NT2/D1 (cell line): ENCODE measurements at regions not wholly inside any gene's neighbourhood (a gene's known extent, or its start where the extent isn't known, plus 50 kb on each side); places are given as distances from the start of the nearest gene placed in this dataset.

Experiments used
- DNase-seq: peaks from one replicate; pipeline ENCODE4 v3.0.0-alpha.2; 2011; ENCODE audit warnings: low read depth, low spot score
- H3K27me3 ChIP-seq: 2 replicates; pipeline ENCODE4 v1.6.0; 2011; ENCODE audit warnings: mild to moderate bottlenecking; ENCODE audit not compliant: insufficient read length, insufficient read depth
- H3K36me3 ChIP-seq: 2 replicates; pipeline ENCODE4 v1.6.1; 2011; ENCODE audit warnings: mild to moderate bottlenecking, low read length, mixed read lengths; ENCODE audit not compliant: insufficient read depth, insufficient read length
- H3K4me1 ChIP-seq: 2 replicates; pipeline ENCODE4 v1.5.1; 2011; ENCODE audit not compliant: insufficient read depth, insufficient read length
- H3K4me3 ChIP-seq: 2 replicates; pipeline ENCODE4 v1.5.1; 2011; ENCODE audit warnings: low read depth; ENCODE audit not compliant: insufficient read length
- H3K9ac ChIP-seq: 2 replicates; pipeline ENCODE4 v1.6.0; 2011; ENCODE audit warnings: low read depth; ENCODE audit not compliant: insufficient read length
- H3K9me3 ChIP-seq: 2 replicates; pipeline ENCODE4 v1.5.1; 2011; ENCODE audit warnings: mild to moderate bottlenecking, low read length; ENCODE audit not compliant: insufficient read depth
- SUZ12 ChIP-seq: IDR thresholded peaks from 2 replicates; pipeline ENCODE4 v1.6.1; 2011; ENCODE audit not compliant: insufficient read length, insufficient read depth; ENCODE audit errors: extremely low read depth
- YY1 ChIP-seq: IDR thresholded peaks from 2 replicates; pipeline ENCODE4 v1.6.1; 2011; ENCODE audit not compliant: insufficient read length, insufficient read depth
- ZNF274 ChIP-seq: IDR thresholded peaks from 2 replicates; pipeline ENCODE4 v1.6.1; 2011; ENCODE audit warnings: mild to moderate bottlenecking, low read depth, low read length

- DNase-seq, result no peak
- H3K9me3 ChIP-seq, result no peaks in the 10 kb centered on the region
- H3K4me1 ChIP-seq, result no peaks in the 10 kb centered on the region
- H3K4me3 ChIP-seq, result no peak overlapping the region
- H3K27me3 ChIP-seq, result no peaks in the 10 kb centered on the region
- H3K9ac ChIP-seq, result no peak overlapping the region
- no peak for TF ChIP-seq ZNF274
- TF ChIP-seq SUZ12, result no peak
- TF ChIP-seq YY1, result no peak
- no peaks in the 10 kb centered on the region for H3K36me3 ChIP-seq
These were observed 65.7 kb downstream of the UNC5CL start for GRCh38 chr6:40973304-40973703.

- no peaks in the 10 kb centered on the region for H3K9me3 ChIP-seq
- no peaks in the 10 kb centered on the region for H3K27me3 ChIP-seq
- H3K4me1 ChIP-seq, result no peaks in the 10 kb centered on the region
- H3K4me3 ChIP-seq, result no peak overlapping the region
- no peak for DNase-seq
- no peak overlapping the region for H3K9ac ChIP-seq
- TF ChIP-seq SUZ12 (no peak), YY1 (no peak), ZNF274 (no peak)
- no peaks in the 10 kb centered on the region for H3K36me3 ChIP-seq
These were observed 66.2 kb downstream of the UNC5CL start for GRCh38 chr6:40972814-40973213.

GRCh38 chr6:40972190-40972589 lies 66.8 kb downstream of the UNC5CL start:
- H3K9me3 ChIP-seq, result no peaks in the 10 kb centered on the region
- no peaks in the 10 kb centered on the region for H3K4me1 ChIP-seq
- DNase-seq, result no peak
- H3K27me3 ChIP-seq, result no peaks in the 10 kb centered on the region
- no peak overlapping the region for H3K9ac ChIP-seq
- H3K4me3 ChIP-seq, result no peak overlapping the region
- TF ChIP-seq SUZ12 (no peak), ZNF274 (no peak), YY1 (no peak)
- H3K36me3 ChIP-seq, result no peaks in the 10 kb centered on the region

GRCh38 chr6:40968620-40969164 lies 70.3 kb downstream of the UNC5CL start:
- no peak for DNase-seq
- no peaks in the 10 kb centered on the region for H3K4me1 ChIP-seq
- TF ChIP-seq YY1 (no peak), SUZ12 (no peak), ZNF274 (no peak)
- no peaks in the 10 kb centered on the region for H3K36me3 ChIP-seq
- H3K9ac ChIP-seq, result no peak overlapping the region
- H3K4me3 ChIP-seq, result no peak overlapping the region
- no peaks in the 10 kb centered on the region for H3K9me3 ChIP-seq
- H3K27me3 ChIP-seq, result no peaks in the 10 kb centered on the region

GRCh38 chr6:40966860-40967259 lies 72.2 kb downstream of the UNC5CL start:
- H3K4me1 ChIP-seq, result no peaks in the 10 kb centered on the region
- no peaks in the 10 kb centered on the region for H3K36me3 ChIP-seq
- TF ChIP-seq SUZ12, result no peak
- no peak for TF ChIP-seq ZNF274
- TF ChIP-seq YY1, result no peak
- H3K9ac ChIP-seq, result no peak overlapping the region
- H3K27me3 ChIP-seq, result no peaks in the 10 kb centered on the region
- H3K4me3 ChIP-seq, result no peak overlapping the region
- H3K9me3 ChIP-seq, result no peaks in the 10 kb centered on the region
- DNase-seq, result no peak

- Histone ChIP-seq H3K9ac (no peak overlapping the region), H3K9me3 (no peaks in the 10 kb centered on the region), H3K27me3 (no peaks in the 10 kb centered on the region), H3K4me3 (no peak overlapping the region), H3K36me3 (no peaks in the 10 kb centered on the region), H3K4me1 (no peaks in the 10 kb centered on the region)
- no peak for TF ChIP-seq YY1
- no peak for TF ChIP-seq SUZ12
- TF ChIP-seq ZNF274, result no peak
- no peak for DNase-seq
These were observed 74.0 kb downstream of the UNC5CL start for GRCh38 chr6:40965046-40965445.

- H3K4me3 ChIP-seq, result no peak overlapping the region
- no peaks in the 10 kb centered on the region for H3K4me1 ChIP-seq
- no peak for DNase-seq
These were observed 76.0 kb downstream of the UNC5CL start for GRCh38 chr6:40963019-40963418.

More at GRCh38 chr6:40963019-40963418, 76.0 kb downstream of the UNC5CL start:
- Histone ChIP-seq H3K9ac (no peak overlapping the region), H3K27me3 (no peaks in the 10 kb centered on the region), H3K9me3 (no peaks in the 10 kb centered on the region), H3K36me3 (no peaks in the 10 kb centered on the region)
- TF ChIP-seq YY1 (no peak), SUZ12 (no peak), ZNF274 (no peak)
